Lower leg skin (tissue), 3 donors: ENCODE measurements at regions not wholly inside any gene's neighbourhood (a gene's known extent, or its start where the extent isn't known, plus 50 kb on each side); places are given as distances from the start of the nearest gene placed in this dataset.

ENCODE experiments used
- CTCF ChIP-seq, 3 donors: fragments of 450-650 bp; IDR thresholded peaks; one replicate each; pipeline ENCODE4 v1.5.1; 2016; ENCODE audit warnings: antibody characterized with exemption in 3 of 3, mild to moderate bottlenecking in 3 of 3, moderate library complexity in 2 of 3
- POLR2A ChIP-seq, 2 donors: fragments of 450-650 bp; IDR thresholded peaks; one replicate each; pipeline ENCODE4 v1.6.1; 2016 to 2017; ENCODE audit warnings: antibody characterized with exemption in 2 of 2, mild to moderate bottlenecking in 1 of 2, moderate library complexity in 1 of 2

- no peak for TF ChIP-seq POLR2A (IDR thresholded peaks at IDR 0.05)
- no peak for TF ChIP-seq CTCF (IDR thresholded peaks at IDR 0.05)
Observed at GRCh38 chr1:29549001-29549400, 312.7 kb downstream of the PTPRU start.
